ENCODE measurements at regions not wholly inside any gene's neighbourhood (a gene's known extent, or its start where the extent isn't known, plus 50 kb on each side); places are given as distances from the start of the nearest gene placed in this dataset.

GRCh38 chr4:130985371-130985770 is 1889.4 kb downstream of the C4orf33 start:
- no peaks in the 10 kb centered on the region for H3K27me3 Mint-ChIP-seq (ENCODE audit: low read depth in 3 of 3)
- DNase-seq: no peak
- no peak overlapping the region for H3K4me2 ChIP-seq (replicated peaks; ENCODE audit: extremely low read depth, low read length, poor library complexity, severe bottlenecking)
- H3K9me3 ChIP-seq (replicated peaks in 1 of 2; ENCODE audit: control insufficient read depth in 1 of 2, insufficient read depth in 1 of 2, low read length in 2 of 2): peaks cover 0 to 4% of the 10 kb centered on the region in 2 donors
- no peak overlapping the region for H3K27ac ChIP-seq (ENCODE audit: low read depth in 1 of 2, low read length in 2 of 2)
- peaks cover 0 to 4% (median 0%) of the 10 kb centered on the region in 7 donors for H3K9me3 Mint-ChIP-seq
- no peaks in the 10 kb centered on the region for H3K4me1 ChIP-seq (ENCODE audit: control insufficient read depth in 1 of 2, insufficient read depth in 2 of 2, low read length in 2 of 2)
- no CpG with 5 or more reads among the region's 4 CpGs for WGBS (ENCODE audit: insufficient coverage)
- H3K9ac ChIP-seq (ENCODE audit: insufficient read depth, low read length, poor library complexity, severe bottlenecking): no peak overlapping the region
- no peak overlapping the region for H3K4me3 Mint-ChIP-seq
- no peaks in the 10 kb centered on the region for H3K27me3 ChIP-seq (ENCODE audit: control insufficient read depth in 2 of 2, insufficient read depth in 2 of 2, low read length in 2 of 2)
- no peak overlapping the region for H3K27ac Mint-ChIP-seq
- TF ChIP-seq CTCF (IDR thresholded peaks at IDR 0.05): no peak
- H3K79me2 ChIP-seq (ENCODE audit: insufficient read depth, low read length): no peaks in the 10 kb centered on the region
- no peaks in the 10 kb centered on the region for H4K20me1 ChIP-seq (ENCODE audit: insufficient read depth, low read length)
- intact Hi-C loops (cut with micrococcal nuclease): no loop called here
- H3K36me3 ChIP-seq (replicated peaks in 1 of 2; ENCODE audit: control insufficient read depth in 1 of 2, insufficient read depth in 2 of 2, low read length in 2 of 2): no peaks in the 10 kb centered on the region
- no peaks in the 10 kb centered on the region for H3K36me3 Mint-ChIP-seq
- H2AFZ ChIP-seq (ENCODE audit: insufficient read depth, low read depth, low read length, poor library complexity, severe bottlenecking): no peak overlapping the region
- no peak overlapping the region for H3K4me3 ChIP-seq (replicated peaks in 1 of 3; ENCODE audit: low read depth in 2 of 3, low read length in 3 of 3)
- H3K4me1 Mint-ChIP-seq: no peaks in the 10 kb centered on the region

GRCh38 chr4:130995988-130996387 is 1900.0 kb downstream of the C4orf33 start:
- no peak overlapping the region for H3K9ac ChIP-seq (ENCODE audit: insufficient read depth, low read length, poor library complexity, severe bottlenecking)
- H3K4me1 ChIP-seq (ENCODE audit: control insufficient read depth in 1 of 2, insufficient read depth in 2 of 2, low read length in 2 of 2): no peaks in the 10 kb centered on the region
- Mint-ChIP-seq H3K27ac (no peak overlapping the region), H3K27me3 (ENCODE audit: low read depth in 3 of 3) (no peaks in the 10 kb centered on the region), H3K4me1 (no peaks in the 10 kb centered on the region), H3K9me3 (peaks cover 0 to 4% (median 0%) of the 10 kb centered on the region in 7 donors), H3K4me3 (no peak overlapping the region), H3K36me3 (no peaks in the 10 kb centered on the region)
- DNase-seq: no peak
- H3K27me3 ChIP-seq (ENCODE audit: control insufficient read depth in 2 of 2, insufficient read depth in 2 of 2, low read length in 2 of 2): no peaks in the 10 kb centered on the region
- no peak overlapping the region for H3K4me3 ChIP-seq (replicated peaks in 1 of 3; ENCODE audit: low read depth in 2 of 3, low read length in 3 of 3)
- TF ChIP-seq CTCF (IDR thresholded peaks at IDR 0.05): no peak
- no peaks in the 10 kb centered on the region for H4K20me1 ChIP-seq (ENCODE audit: insufficient read depth, low read length)
- H3K79me2 ChIP-seq (ENCODE audit: insufficient read depth, low read length): no peaks in the 10 kb centered on the region
- no peak overlapping the region for H3K4me2 ChIP-seq (replicated peaks; ENCODE audit: extremely low read depth, low read length, poor library complexity, severe bottlenecking)
- no peaks in the 10 kb centered on the region for H3K36me3 ChIP-seq (replicated peaks in 1 of 2; ENCODE audit: control insufficient read depth in 1 of 2, insufficient read depth in 2 of 2, low read length in 2 of 2)
- intact Hi-C loops (cut with micrococcal nuclease): no loop called here
- WGBS (ENCODE audit: insufficient coverage): no CpG with 5 or more reads among the region's 2 CpGs
- peaks cover 0 to 5% of the 10 kb centered on the region in 2 donors for H3K9me3 ChIP-seq (replicated peaks in 1 of 2; ENCODE audit: control insufficient read depth in 1 of 2, insufficient read depth in 1 of 2, low read length in 2 of 2)
- no peak overlapping the region for H3K27ac ChIP-seq (ENCODE audit: low read depth in 1 of 2, low read length in 2 of 2)
- H2AFZ ChIP-seq (ENCODE audit: insufficient read depth, low read depth, low read length, poor library complexity, severe bottlenecking): no peak overlapping the region
